GM12878 (cell line): ENCODE measurements at regions not wholly inside any gene's neighbourhood (a gene's known extent, or its start where the extent isn't known, plus 50 kb on each side); places are given as distances from the start of the nearest gene placed in this dataset.

Experiments used
- ATAC-seq: fragments of 200-7000 bp; cut with Tn5 transposase; 3 replicates; pipeline ENCODE4 v1.9.1; 2020; ENCODE audit warnings: mild to moderate bottlenecking, moderate library complexity
- BruUV-seq: library from RNA; stranded (reverse); fragments of 400-500 nt; replicated peaks from 2 replicates; lab custom pipeline; 2021; lab: Mats Ljungman, UMichigan
- CTCF ChIA-PET: fragments of 300-600 bp; sonication (Branson Sonifier 250); formaldehyde crosslinking; extraction: SDS; loops from one replicate; lab custom pipeline; 2021; ENCODE audit warnings: inconsistent platforms; lab: Yijun Ruan, JAX
- POLR2A ChIA-PET: fragments of 350-600 bp; formaldehyde crosslinking; extraction: SDS; loops from one replicate; lab custom pipeline; 2021; ENCODE audit warnings: inconsistent platforms; lab: Charles Lee
- RAD21 ChIA-PET: fragments of 300-600 bp; sonication (Branson Sonifier 250); formaldehyde crosslinking; loops from one replicate; lab custom pipeline; 2023; ENCODE audit warnings: antibody characterized with exemption; ENCODE audit not compliant: unreplicated experiment; lab: Charles Lee
- SMC1A ChIA-PET: fragments of 300-600 bp; sonication (Branson Sonifier 250); formaldehyde crosslinking; loops from one replicate; lab custom pipeline; 2023; ENCODE audit not compliant: unreplicated experiment, uncharacterized antibody; lab: Charles Lee
- DNase-seq: peaks from one replicate; pipeline ENCODE4 v3.0.0-alpha.2; 2011; ENCODE audit warnings: low read depth, low spot score
- FAIRE-seq: peaks from 3 replicates; lab custom pipeline; 2011; peaks lifted over from hg19 to GRCh38; lab: Jason Lieb, UNC
- H2AFZ ChIP-seq: 2 replicates; pipeline ENCODE4 v1.6.0; 2011; ENCODE audit warnings: low read depth, low read length, control low read depth; ENCODE audit not compliant: control insufficient read depth
- H3K27ac ChIP-seq: 2 replicates; pipeline ENCODE4 v1.5.1; 2011; ENCODE audit warnings: control low read depth; ENCODE audit not compliant: control insufficient read depth, insufficient read depth
- H3K27me3 ChIP-seq, 2 experiments: replicated peaks in 1 of 2; 2 replicates each; pipeline versions ENCODE4 v1.6.0 to v1.6.1; 2011; ENCODE audit warnings: low read length in 1 of 2; ENCODE audit not compliant: control insufficient read depth in 2 of 2, insufficient read depth in 2 of 2
- H3K36me3 ChIP-seq, 2 experiments: 2 replicates each; pipeline ENCODE4 v1.5.1; 2011; ENCODE audit warnings: low read length in 1 of 2; ENCODE audit not compliant: control insufficient read depth in 2 of 2, insufficient read depth in 2 of 2
- H3K4me1 ChIP-seq: 2 replicates; pipeline ENCODE4 v1.6.1; 2011; ENCODE audit warnings: mild to moderate bottlenecking, low read length, moderate library complexity, mixed read lengths; ENCODE audit not compliant: control insufficient read depth, insufficient read depth
- H3K4me2 ChIP-seq: 2 replicates; pipeline ENCODE4 v1.6.0; 2011; ENCODE audit warnings: control low read depth; ENCODE audit not compliant: control insufficient read depth, insufficient read depth
- H3K4me3 ChIP-seq: fragments of 200-600 bp; sonication (generic); 2 replicates; pipeline ENCODE4 v1.5.1; 2016
- H3K79me2 ChIP-seq: 2 replicates; pipeline ENCODE4 v1.6.0; 2011; ENCODE audit warnings: low read length; ENCODE audit not compliant: control insufficient read depth, insufficient read depth
- H3K9ac ChIP-seq: 2 replicates; pipeline ENCODE4 v1.8.0; 2011; ENCODE audit warnings: low read length, control low read depth, mixed read lengths; ENCODE audit not compliant: control insufficient read depth, insufficient read depth
- H3K9me3 ChIP-seq: replicated peaks from 3 replicates; pipeline ENCODE4 v1.5.1; 2011; ENCODE audit warnings: mild to moderate bottlenecking, low read length; ENCODE audit not compliant: control insufficient read depth, insufficient read depth
- H4K20me1 ChIP-seq: 2 replicates; pipeline ENCODE4 v1.6.0; 2011; ENCODE audit not compliant: control insufficient read depth, insufficient read depth
- GATAD2B ChIP-seq: fragments of 450-650 bp; conservative IDR thresholded peaks from 2 replicates; pipeline ENCODE4 v1.6.1; 2017; ENCODE audit warnings: low read depth, mild to moderate bottlenecking, moderate library complexity
- KAT2A ChIP-seq: conservative IDR thresholded peaks from 2 replicates; pipeline ENCODE4 v1.6.1; 2011; ENCODE audit warnings: low read depth, low read length; ENCODE audit not compliant: control insufficient read depth
- NR2F1 ChIP-seq: fragments of 450-650 bp; conservative IDR thresholded peaks from 2 replicates; pipeline ENCODE4 v1.6.1; 2017; ENCODE audit warnings: mild to moderate bottlenecking
- PKNOX1 ChIP-seq: fragments of 450-650 bp; IDR thresholded peaks from 2 replicates; pipeline ENCODE4 v1.6.1; 2016; ENCODE audit warnings: mild to moderate bottlenecking
- SMAD1 ChIP-seq: fragments of 450-650 bp; IDR thresholded peaks from 2 replicates; pipeline ENCODE4 v1.6.1; 2018; ENCODE audit warnings: mild to moderate bottlenecking, low read depth; ENCODE audit not compliant: partially characterized antibody
- SMARCA5 ChIP-seq: fragments of 450-650 bp; IDR thresholded peaks from 2 replicates; pipeline ENCODE4 v1.6.1; 2017; ENCODE audit warnings: mild to moderate bottlenecking
- STAT3 ChIP-seq: IDR thresholded peaks from 2 replicates; pipeline ENCODE4 v1.6.1; 2011; ENCODE audit warnings: low read depth, low read length, improper control_type of control experiment
- TCF12 ChIP-seq: IDR thresholded peaks from 2 replicates; pipeline ENCODE4 v1.6.1; 2011; ENCODE audit warnings: low read depth, mild to moderate bottlenecking, low read length
- USF2 ChIP-seq: IDR thresholded peaks from 2 replicates; pipeline ENCODE4 v1.6.1; 2011; ENCODE audit warnings: low read depth, low read length, improper control_type of control experiment, borderline replicate concordance
- ZNF24 ChIP-seq: fragments of 450-650 bp; IDR thresholded peaks from 2 replicates; pipeline ENCODE4 v1.6.1; 2017; ENCODE audit warnings: antibody characterized with exemption, mild to moderate bottlenecking
- ZSCAN29 ChIP-seq: fragments of 450-650 bp; IDR thresholded peaks from 2 replicates; pipeline ENCODE4 v1.6.1; 2017; ENCODE audit warnings: mild to moderate bottlenecking, moderate library complexity
- WGBS: methylation state at CpG from one replicate; pipeline ENCODE4 v1.1.6; 2016; ENCODE audit warnings: low lambda C conversion rate; ENCODE audit not compliant: insufficient replicate concordance, insufficient coverage; ENCODE audit errors: missing lambda C conversion rate; 5-methylcytosine and 5-hydroxymethylcytosine counted together
- in situ Hi-C: fragments of 300-500 bp; cut with MboI; formaldehyde crosslinking; loops from 9 replicates; pipeline ENCODE4 v1.14.3; 2018; ENCODE audit warnings: mixed read lengths
- intact Hi-C: fragments of 100-400 bp; cut with micrococcal nuclease; formaldehyde crosslinking; loops from one replicate; pipeline ENCODE4 v1.14.2; 2022; ENCODE audit not compliant: unreplicated experiment

- CTCF ChIA-PET, result interaction anchor here (0.7 to 3.7 kb wide), 3 partner anchors 33 to 217 kb away, joined by 3 to 40 read pairs (median 15); no protein-coding TSS in a partner anchor
- in situ Hi-C loops, result no loop called here
- Histone ChIP-seq H3K4me2 (no peak overlapping the region), H3K27me3 (no peaks in the 10 kb centered on the region), H2AFZ (no peak overlapping the region), H3K79me2 (no peaks in the 10 kb centered on the region), H3K36me3 (no peaks in the 10 kb centered on the region), H3K9me3 (no peaks in the 10 kb centered on the region), H3K9ac (no peak overlapping the region), H3K4me3 (no peak overlapping the region), H4K20me1 (no peaks in the 10 kb centered on the region), H3K27ac (no peak overlapping the region), H3K4me1 (no peaks in the 10 kb centered on the region)
- ATAC-seq (no peak), FAIRE-seq (no peak), DNase-seq (no peak)
- no TSS peak for BruUV-seq
- SMC1A ChIA-PET, result interaction anchor here (0.9 to 1.5 kb wide), 2 partner anchors 126 to 128 kb away, joined by 3 read pairs; no protein-coding TSS in a partner anchor
- TF ChIP-seq ZSCAN29, result no peak
- no peak for TF ChIP-seq ZNF24
- no peak for TF ChIP-seq GATAD2B
- POLR2A ChIA-PET, result no interaction called here
- RAD21 ChIA-PET, result interaction anchor here (0.8 to 1.2 kb wide), 2 partner anchors 121 to 709 kb away, joined by 3 read pairs; no protein-coding TSS in a partner anchor
- 0% methylated on average over 1 of the region's 1 CpG for WGBS
- intact Hi-C loops, result no loop called here
These were observed 141.9 kb upstream of the GJE1 start for GRCh38 chr6:141990840-141991239.

- RAD21 ChIA-PET, result interaction anchor here (1.1 to 1.6 kb wide), 2 partner anchors 121 to 123 kb away, joined by 3 to 11 read pairs; no protein-coding TSS in a partner anchor
- ATAC-seq, result no peak
These were observed 143.1 kb upstream of the GJE1 start for GRCh38 chr6:141989706-141989959.

More at GRCh38 chr6:141989706-141989959, 143.1 kb upstream of the GJE1 start:
- no peak for FAIRE-seq
- CTCF ChIA-PET, result interaction anchor here (0.5 to 3.7 kb wide), 11 partner anchors 8 to 379 kb away, joined by 3 to 40 read pairs (median 4); no protein-coding TSS in a partner anchor
- BruUV-seq, result no TSS peak
- H3K9me3 ChIP-seq, result no peaks in the 10 kb centered on the region
- intact Hi-C loops, result loop anchor here (1.0 kb wide), 2 partner anchors 123 to 218 kb away; no protein-coding TSS in a partner anchor
- H3K4me1 ChIP-seq, result no peaks in the 10 kb centered on the region
- TF ChIP-seq STAT3 (no peak), TCF12 (no peak), KAT2A (no peak), NR2F1 (no peak), USF2 (no peak), SMAD1 (no peak), SMARCA5 (no peak), PKNOX1 (no peak)
- no peak overlapping the region for H3K27ac ChIP-seq
- SMC1A ChIA-PET, result interaction anchor here (0.8 to 2.6 kb wide), 8 partner anchors 9 to 218 kb away, joined by 3 to 17 read pairs (median 4); no protein-coding TSS in a partner anchor
- in situ Hi-C loops, result loop anchor here (5.0 kb wide), 1 partner anchor 128 kb away; no protein-coding TSS in a partner anchor
- 5% methylated on average over 1 of the region's 1 CpG for WGBS
- no peak overlapping the region; the same call in 1 of the 2 replicates for H2AFZ ChIP-seq
- no peak overlapping the region for H3K4me3 ChIP-seq
- no peak overlapping the region for H3K4me2 ChIP-seq
- no peaks in the 10 kb centered on the region for H3K36me3 ChIP-seq
- H3K9ac ChIP-seq, result no peak overlapping the region
- no peak for DNase-seq
- no peaks in the 10 kb centered on the region for H3K79me2 ChIP-seq
- H3K27me3 ChIP-seq, result no peaks in the 10 kb centered on the region
- POLR2A ChIA-PET, result no interaction called here
- H4K20me1 ChIP-seq, result no peaks in the 10 kb centered on the region
